H1 (cell line): ENCODE measurements at regions not wholly inside any gene's neighbourhood (a gene's known extent, or its start where the extent isn't known, plus 50 kb on each side); places are given as distances from the start of the nearest gene placed in this dataset.

Source experiments
- ASH2L ChIP-seq: fragments of 200-600, 300-600 bp; sonication (generic); IDR thresholded peaks from one replicate; pipeline ENCODE4 v1.7.1; 2017; ENCODE audit warnings: low read length
- CTCF ChIP-seq, 3 experiments: IDR thresholded peaks; 1 replicate in 2 of 3; 2 replicates in 1 of 3; pipeline versions ENCODE4 v1.5.1 to v1.6.1; 2011; ENCODE audit warnings: low read length in 3 of 3, mild to moderate bottlenecking in 3 of 3, inconsistent platforms in 2 of 3, low read depth in 1 of 3, moderate library complexity in 1 of 3; ENCODE audit not compliant: insufficient read depth in 1 of 3; ENCODE audit errors: control extremely low read depth in 1 of 3
- EP300 ChIP-seq, 2 experiments: IDR thresholded peaks; 1 replicate in 1 of 2; 2 replicates in 1 of 2; pipeline ENCODE4 v1.6.1; 2011 to 2012; ENCODE audit warnings: low read depth in 2 of 2, low read length in 2 of 2, mild to moderate bottlenecking in 2 of 2, borderline replicate concordance in 1 of 2, inconsistent platforms in 1 of 2, moderate library complexity in 1 of 2
- POLR2A ChIP-seq, 2 experiments: IDR thresholded peaks; 1 replicate in 1 of 2; 2 replicates in 1 of 2; pipeline ENCODE4 v1.6.1; 2011; ENCODE audit warnings: low read depth in 2 of 2, low read length in 2 of 2, mild to moderate bottlenecking in 2 of 2; ENCODE audit errors: control extremely low read depth in 1 of 2
- RFX5 ChIP-seq: IDR thresholded peaks from 2 replicates; pipeline ENCODE4 v1.6.1; 2011; ENCODE audit warnings: low read depth, low read length, improper control_type of control experiment, borderline replicate concordance
- SP4 ChIP-seq: IDR thresholded peaks from 2 replicates; pipeline ENCODE4 v1.6.1; 2012; ENCODE audit warnings: low read length, inconsistent platforms
- TF ChIP-seq, protein P1 (sequence below): fragments of 300-600 bp; sonication (generic); IDR thresholded peaks from 2 replicates; pipeline ENCODE4 v1.7.1; 2012; ENCODE audit warnings: low read length, moderate library complexity, mild to moderate bottlenecking, inconsistent platforms; ENCODE audit not compliant: insufficient replicate concordance

DNA sequence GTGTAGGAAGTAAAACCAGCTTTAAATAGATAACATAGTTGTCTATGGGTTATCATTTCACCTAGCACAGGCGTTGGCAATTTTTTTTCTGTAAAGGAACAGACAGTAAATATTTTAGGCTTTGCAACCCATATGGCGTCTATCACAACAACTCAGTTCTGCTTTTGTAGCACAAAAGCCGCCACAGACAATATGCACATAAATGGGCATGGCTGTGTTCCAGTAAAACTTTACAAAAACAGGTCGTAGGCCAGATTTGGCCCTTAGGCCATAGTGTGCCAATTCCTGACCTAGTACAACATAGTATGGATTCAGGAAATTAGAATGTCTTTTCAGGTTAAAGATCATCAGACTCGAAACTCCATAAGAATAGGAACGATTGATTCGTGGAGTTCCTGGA is 265.3 kb upstream of the GK2 start (continued):
- no peak for TF ChIP-seq EP300 (IDR thresholded peaks at IDR 0.05; ENCODE audit: borderline replicate concordance in 1 of 2, low read depth in 2 of 2, low read length in 2 of 2)
- no peak for TF ChIP-seq SP4
- TF ChIP-seq CTCF (IDR thresholded peaks at IDR 0.05; ENCODE audit: control extremely low read depth in 1 of 3, insufficient read depth in 1 of 3, low read depth in 1 of 3, low read length in 3 of 3): no peak
- no peak for TF ChIP-seq ASH2L
- TF ChIP-seq RFX5: no peak
- no peak for TF ChIP-seq POLR2A (IDR thresholded peaks at IDR 0.05; ENCODE audit: control extremely low read depth in 1 of 2, low read depth in 2 of 2, low read length in 2 of 2)
- TF ChIP-seq, protein P1, sequence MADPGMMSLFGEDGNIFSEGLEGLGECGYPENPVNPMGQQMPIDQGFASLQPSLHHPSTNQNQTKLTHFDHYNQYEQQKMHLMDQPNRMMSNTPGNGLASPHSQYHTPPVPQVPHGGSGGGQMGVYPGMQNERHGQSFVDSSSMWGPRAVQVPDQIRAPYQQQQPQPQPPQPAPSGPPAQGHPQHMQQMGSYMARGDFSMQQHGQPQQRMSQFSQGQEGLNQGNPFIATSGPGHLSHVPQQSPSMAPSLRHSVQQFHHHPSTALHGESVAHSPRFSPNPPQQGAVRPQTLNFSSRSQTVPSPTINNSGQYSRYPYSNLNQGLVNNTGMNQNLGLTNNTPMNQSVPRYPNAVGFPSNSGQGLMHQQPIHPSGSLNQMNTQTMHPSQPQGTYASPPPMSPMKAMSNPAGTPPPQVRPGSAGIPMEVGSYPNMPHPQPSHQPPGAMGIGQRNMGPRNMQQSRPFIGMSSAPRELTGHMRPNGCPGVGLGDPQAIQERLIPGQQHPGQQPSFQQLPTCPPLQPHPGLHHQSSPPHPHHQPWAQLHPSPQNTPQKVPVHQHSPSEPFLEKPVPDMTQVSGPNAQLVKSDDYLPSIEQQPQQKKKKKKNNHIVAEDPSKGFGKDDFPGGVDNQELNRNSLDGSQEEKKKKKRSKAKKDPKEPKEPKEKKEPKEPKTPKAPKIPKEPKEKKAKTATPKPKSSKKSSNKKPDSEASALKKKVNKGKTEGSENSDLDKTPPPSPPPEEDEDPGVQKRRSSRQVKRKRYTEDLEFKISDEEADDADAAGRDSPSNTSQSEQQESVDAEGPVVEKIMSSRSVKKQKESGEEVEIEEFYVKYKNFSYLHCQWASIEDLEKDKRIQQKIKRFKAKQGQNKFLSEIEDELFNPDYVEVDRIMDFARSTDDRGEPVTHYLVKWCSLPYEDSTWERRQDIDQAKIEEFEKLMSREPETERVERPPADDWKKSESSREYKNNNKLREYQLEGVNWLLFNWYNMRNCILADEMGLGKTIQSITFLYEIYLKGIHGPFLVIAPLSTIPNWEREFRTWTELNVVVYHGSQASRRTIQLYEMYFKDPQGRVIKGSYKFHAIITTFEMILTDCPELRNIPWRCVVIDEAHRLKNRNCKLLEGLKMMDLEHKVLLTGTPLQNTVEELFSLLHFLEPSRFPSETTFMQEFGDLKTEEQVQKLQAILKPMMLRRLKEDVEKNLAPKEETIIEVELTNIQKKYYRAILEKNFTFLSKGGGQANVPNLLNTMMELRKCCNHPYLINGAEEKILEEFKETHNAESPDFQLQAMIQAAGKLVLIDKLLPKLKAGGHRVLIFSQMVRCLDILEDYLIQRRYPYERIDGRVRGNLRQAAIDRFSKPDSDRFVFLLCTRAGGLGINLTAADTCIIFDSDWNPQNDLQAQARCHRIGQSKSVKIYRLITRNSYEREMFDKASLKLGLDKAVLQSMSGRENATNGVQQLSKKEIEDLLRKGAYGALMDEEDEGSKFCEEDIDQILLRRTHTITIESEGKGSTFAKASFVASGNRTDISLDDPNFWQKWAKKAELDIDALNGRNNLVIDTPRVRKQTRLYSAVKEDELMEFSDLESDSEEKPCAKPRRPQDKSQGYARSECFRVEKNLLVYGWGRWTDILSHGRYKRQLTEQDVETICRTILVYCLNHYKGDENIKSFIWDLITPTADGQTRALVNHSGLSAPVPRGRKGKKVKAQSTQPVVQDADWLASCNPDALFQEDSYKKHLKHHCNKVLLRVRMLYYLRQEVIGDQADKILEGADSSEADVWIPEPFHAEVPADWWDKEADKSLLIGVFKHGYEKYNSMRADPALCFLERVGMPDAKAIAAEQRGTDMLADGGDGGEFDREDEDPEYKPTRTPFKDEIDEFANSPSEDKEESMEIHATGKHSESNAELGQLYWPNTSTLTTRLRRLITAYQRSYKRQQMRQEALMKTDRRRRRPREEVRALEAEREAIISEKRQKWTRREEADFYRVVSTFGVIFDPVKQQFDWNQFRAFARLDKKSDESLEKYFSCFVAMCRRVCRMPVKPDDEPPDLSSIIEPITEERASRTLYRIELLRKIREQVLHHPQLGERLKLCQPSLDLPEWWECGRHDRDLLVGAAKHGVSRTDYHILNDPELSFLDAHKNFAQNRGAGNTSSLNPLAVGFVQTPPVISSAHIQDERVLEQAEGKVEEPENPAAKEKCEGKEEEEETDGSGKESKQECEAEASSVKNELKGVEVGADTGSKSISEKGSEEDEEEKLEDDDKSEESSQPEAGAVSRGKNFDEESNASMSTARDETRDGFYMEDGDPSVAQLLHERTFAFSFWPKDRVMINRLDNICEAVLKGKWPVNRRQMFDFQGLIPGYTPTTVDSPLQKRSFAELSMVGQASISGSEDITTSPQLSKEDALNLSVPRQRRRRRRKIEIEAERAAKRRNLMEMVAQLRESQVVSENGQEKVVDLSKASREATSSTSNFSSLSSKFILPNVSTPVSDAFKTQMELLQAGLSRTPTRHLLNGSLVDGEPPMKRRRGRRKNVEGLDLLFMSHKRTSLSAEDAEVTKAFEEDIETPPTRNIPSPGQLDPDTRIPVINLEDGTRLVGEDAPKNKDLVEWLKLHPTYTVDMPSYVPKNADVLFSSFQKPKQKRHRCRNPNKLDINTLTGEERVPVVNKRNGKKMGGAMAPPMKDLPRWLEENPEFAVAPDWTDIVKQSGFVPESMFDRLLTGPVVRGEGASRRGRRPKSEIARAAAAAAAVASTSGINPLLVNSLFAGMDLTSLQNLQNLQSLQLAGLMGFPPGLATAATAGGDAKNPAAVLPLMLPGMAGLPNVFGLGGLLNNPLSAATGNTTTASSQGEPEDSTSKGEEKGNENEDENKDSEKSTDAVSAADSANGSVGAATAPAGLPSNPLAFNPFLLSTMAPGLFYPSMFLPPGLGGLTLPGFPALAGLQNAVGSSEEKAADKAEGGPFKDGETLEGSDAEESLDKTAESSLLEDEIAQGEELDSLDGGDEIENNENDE: no peak
